Endodermal cell (in vitro differentiated cells): ENCODE measurements at regions not wholly inside any gene's neighbourhood (a gene's known extent, or its start where the extent isn't known, plus 50 kb on each side); places are given as distances from the start of the nearest gene placed in this dataset.
"Not testable (repeated sequence)": the region's sequence is repeated elsewhere in the genome, so short reads cannot be mapped to it uniquely, and the experiment has no call there.

ENCODE experiments used
- DNase-seq: peaks from one replicate; pipeline ENCODE4 v3.0.0-alpha.2; 2017
- H3K27ac ChIP-seq: 2 replicates; pipeline ENCODE4 v1.5.1; 2013; ENCODE audit warnings: mild to moderate bottlenecking, low read depth, low read length, moderate library complexity
- H3K27me3 ChIP-seq: 2 replicates; pipeline ENCODE4 v1.6.1; 2013; ENCODE audit warnings: mild to moderate bottlenecking, low read length, moderate library complexity; ENCODE audit not compliant: insufficient read depth, control insufficient read depth, poor library complexity, severe bottlenecking
- H3K36me3 ChIP-seq: 2 replicates; pipeline ENCODE4 v1.7.0; 2013; ENCODE audit warnings: mild to moderate bottlenecking, low read length, moderate library complexity; ENCODE audit not compliant: control insufficient read depth, insufficient read depth
- H3K4me1 ChIP-seq: one replicate; pipeline ENCODE4 v1.7.0; 2013; ENCODE audit warnings: low read length; ENCODE audit not compliant: control insufficient read depth, insufficient read depth
- H3K4me3 ChIP-seq: 2 replicates; pipeline ENCODE4 v1.5.1; 2013; ENCODE audit warnings: mild to moderate bottlenecking, low read length, moderate library complexity
- H3K9ac ChIP-seq: 2 replicates; pipeline ENCODE4 v1.6.1; 2013; ENCODE audit warnings: mild to moderate bottlenecking, low read length, moderate library complexity; ENCODE audit not compliant: poor library complexity, severe bottlenecking; ENCODE audit errors: extremely low read depth
- H3K9me3 ChIP-seq: 2 replicates; pipeline ENCODE4 v1.6.1; 2013; ENCODE audit warnings: mild to moderate bottlenecking, low read length, moderate library complexity; ENCODE audit not compliant: control insufficient read depth
- H3K27ac Mint-ChIP-seq: 2 replicates; pipeline ENCODE4 v1.8.0; 2020; ENCODE audit warnings: mixed read lengths
- H3K27me3 Mint-ChIP-seq: 2 replicates; pipeline ENCODE4 v1.8.0; 2021; ENCODE audit warnings: mild to moderate bottlenecking, mixed read lengths; ENCODE audit not compliant: insufficient read depth
- H3K36me3 Mint-ChIP-seq: 2 replicates; pipeline ENCODE4 v1.8.0; 2020; ENCODE audit warnings: low read depth, mixed read lengths
- H3K4me1 Mint-ChIP-seq: 2 replicates; pipeline ENCODE4 v1.8.0; 2020; ENCODE audit warnings: mixed read lengths
- H3K4me3 Mint-ChIP-seq: 2 replicates; pipeline ENCODE4 v1.8.0; 2020; ENCODE audit warnings: mild to moderate bottlenecking, moderate library complexity, mixed read lengths
- H3K9me3 Mint-ChIP-seq: 2 replicates; pipeline ENCODE4 v1.8.0; 2020; ENCODE audit warnings: mild to moderate bottlenecking, mixed read lengths
- WGBS, 2 experiments: methylation state at CpG; one replicate each; pipeline versions ENCODE4 v1.1.5 to v1.1.7; 2013; ENCODE audit warnings: missing lambda C conversion rate in 2 of 2, mixed read lengths in 1 of 2; ENCODE audit not compliant: insufficient coverage in 1 of 2, insufficient read length in 1 of 2; 5-methylcytosine and 5-hydroxymethylcytosine counted together
- TF ChIP-seq, protein P1 (sequence below): fragments of 200-600 bp; sonication (generic); conservative IDR thresholded peaks from 2 replicates; pipeline ENCODE4 v1.5.0; 2021; ENCODE audit warnings: antibody characterized with exemption, mild to moderate bottlenecking

DNA sequence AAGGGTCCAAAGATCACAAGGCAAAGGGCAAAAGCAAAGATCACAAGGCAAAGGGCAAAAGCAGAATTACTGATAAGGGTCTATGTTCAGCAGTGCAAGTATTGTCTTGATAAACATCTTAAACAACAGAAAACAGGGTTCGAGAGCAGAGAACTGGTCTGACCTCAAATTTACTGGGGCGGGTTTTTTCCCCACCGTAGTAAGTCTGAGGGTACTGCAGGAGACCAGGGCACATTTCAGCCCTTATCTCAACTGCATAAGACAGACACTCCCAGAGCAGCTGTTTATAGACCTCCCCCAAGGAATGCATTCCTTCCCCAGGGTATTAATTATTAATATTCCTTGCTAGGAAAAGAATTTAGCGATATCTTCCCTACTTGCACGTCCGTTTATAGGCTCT, 61.3 kb downstream of the ZNF860 start:
- not testable (repeated sequence) for H3K9ac ChIP-seq, H3K36me3 ChIP-seq, DNase-seq, H3K4me1 Mint-ChIP-seq, H3K27me3 Mint-ChIP-seq, H3K27ac Mint-ChIP-seq, H3K36me3 Mint-ChIP-seq, H3K4me3 Mint-ChIP-seq, H3K4me1 ChIP-seq, H3K4me3 ChIP-seq, H3K27ac ChIP-seq, H3K27me3 ChIP-seq
- H3K9me3 ChIP-seq, result peaks cover 28% of the 10 kb centered on the region
- peaks cover 34% of the 10 kb centered on the region for H3K9me3 Mint-ChIP-seq
- 77 to 79% methylated on average over 5 to 6 of the region's 6 CpGs for WGBS, 2 experiments

DNA sequence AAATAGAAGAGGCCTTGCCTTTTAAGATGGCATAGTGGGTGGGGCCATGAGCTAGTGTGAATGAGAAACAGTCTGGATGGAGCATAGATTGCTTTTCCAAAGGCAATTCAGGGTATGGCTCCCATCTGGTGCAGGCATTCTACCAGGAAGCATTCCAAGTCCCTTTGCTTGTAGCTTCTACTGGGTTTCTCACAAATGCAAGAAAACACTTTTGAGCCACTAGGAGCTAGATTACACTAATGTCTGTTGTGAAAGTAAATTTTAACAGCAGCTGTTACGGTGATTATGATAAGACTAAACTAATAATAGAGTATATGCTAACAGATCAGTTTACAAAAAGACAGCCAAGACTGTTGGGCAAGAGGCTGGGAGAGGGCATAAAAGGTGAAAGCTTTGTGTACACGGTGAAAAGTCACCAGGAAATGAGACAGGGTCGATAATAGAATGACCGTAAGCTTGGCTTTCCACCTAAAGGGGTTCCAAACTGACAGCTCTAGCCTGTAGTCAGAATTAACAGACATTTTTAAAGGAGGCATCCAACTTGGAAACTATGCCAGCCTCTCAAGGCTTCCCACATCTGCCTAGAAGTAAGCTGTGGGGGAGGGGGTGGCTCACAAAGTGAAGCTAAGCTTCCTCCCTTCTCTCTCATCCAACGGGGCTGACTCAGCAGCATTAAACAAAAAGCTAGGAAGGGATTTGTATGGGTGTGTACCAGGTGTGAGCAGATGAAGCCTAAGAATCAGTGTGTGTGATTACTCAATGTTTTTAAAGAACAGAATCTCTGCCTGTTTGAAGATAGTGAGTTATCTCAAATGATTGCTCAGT, 61.1 kb upstream of the GPD1L start:
- peaks cover 9% of the 10 kb centered on the region for H3K36me3 Mint-ChIP-seq
- peaks cover 3% of the 10 kb centered on the region for H3K27me3 Mint-ChIP-seq
- H3K4me3 Mint-ChIP-seq, result no peak overlapping the region
- Histone ChIP-seq H3K4me3 (peak overlapping the region; percentile 57), H3K27ac (no peak overlapping the region), H3K36me3 (no peaks in the 10 kb centered on the region), H3K9me3 (peaks cover 28% of the 10 kb centered on the region), H3K4me1 (no peaks in the 10 kb centered on the region), H3K27me3 (no peaks in the 10 kb centered on the region), H3K9ac (no peak overlapping the region)
- 69 to 85% methylated on average over 3 to 5 of the region's 5 CpGs for WGBS, 2 experiments
- peaks cover 9% of the 10 kb centered on the region for H3K4me1 Mint-ChIP-seq
- peak; percentile 52 for DNase-seq
- no peak overlapping the region for H3K27ac Mint-ChIP-seq
- H3K9me3 Mint-ChIP-seq, result peaks cover 34% of the 10 kb centered on the region
- TF ChIP-seq, protein P1, sequence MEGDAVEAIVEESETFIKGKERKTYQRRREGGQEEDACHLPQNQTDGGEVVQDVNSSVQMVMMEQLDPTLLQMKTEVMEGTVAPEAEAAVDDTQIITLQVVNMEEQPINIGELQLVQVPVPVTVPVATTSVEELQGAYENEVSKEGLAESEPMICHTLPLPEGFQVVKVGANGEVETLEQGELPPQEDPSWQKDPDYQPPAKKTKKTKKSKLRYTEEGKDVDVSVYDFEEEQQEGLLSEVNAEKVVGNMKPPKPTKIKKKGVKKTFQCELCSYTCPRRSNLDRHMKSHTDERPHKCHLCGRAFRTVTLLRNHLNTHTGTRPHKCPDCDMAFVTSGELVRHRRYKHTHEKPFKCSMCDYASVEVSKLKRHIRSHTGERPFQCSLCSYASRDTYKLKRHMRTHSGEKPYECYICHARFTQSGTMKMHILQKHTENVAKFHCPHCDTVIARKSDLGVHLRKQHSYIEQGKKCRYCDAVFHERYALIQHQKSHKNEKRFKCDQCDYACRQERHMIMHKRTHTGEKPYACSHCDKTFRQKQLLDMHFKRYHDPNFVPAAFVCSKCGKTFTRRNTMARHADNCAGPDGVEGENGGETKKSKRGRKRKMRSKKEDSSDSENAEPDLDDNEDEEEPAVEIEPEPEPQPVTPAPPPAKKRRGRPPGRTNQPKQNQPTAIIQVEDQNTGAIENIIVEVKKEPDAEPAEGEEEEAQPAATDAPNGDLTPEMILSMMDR, result no peak

DNA sequence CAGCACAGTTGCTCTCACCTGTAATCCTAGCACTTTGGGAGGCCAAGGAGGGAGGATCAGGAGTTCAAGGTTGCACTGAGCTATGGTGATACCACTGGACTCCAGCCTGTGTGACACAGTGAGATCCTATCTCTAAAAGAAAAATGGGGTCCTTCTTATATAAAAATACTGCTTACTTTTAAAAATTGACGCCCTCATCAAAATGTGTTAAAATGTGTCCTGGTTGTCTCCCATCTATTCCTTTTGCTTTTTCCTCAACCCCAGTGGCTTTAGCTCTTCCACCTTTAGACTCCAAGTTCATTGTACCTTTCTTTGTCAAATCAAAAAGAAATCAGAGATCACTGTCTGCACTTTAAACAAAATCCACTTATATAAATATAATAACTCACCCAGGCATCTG, 60.3 kb upstream of the GPD1L start:
- WGBS, 2 experiments, result 91 to 94% methylated on average over 1 of the region's 1 CpG
- H3K9me3 Mint-ChIP-seq, result peaks cover 27% of the 10 kb centered on the region
- H3K4me3 Mint-ChIP-seq, result no peak overlapping the region
- no peaks in the 10 kb centered on the region for H3K4me1 ChIP-seq
- no peaks in the 10 kb centered on the region for H3K36me3 ChIP-seq
- no peak overlapping the region for H3K4me3 ChIP-seq
- peaks cover 3% of the 10 kb centered on the region for H3K27me3 Mint-ChIP-seq
- TF ChIP-seq, protein P1, result no peak
- peaks cover 28% of the 10 kb centered on the region for H3K9me3 ChIP-seq
- no peak overlapping the region for H3K27ac Mint-ChIP-seq
- peaks cover 9% of the 10 kb centered on the region for H3K4me1 Mint-ChIP-seq
- no peaks in the 10 kb centered on the region for H3K27me3 ChIP-seq
- H3K27ac ChIP-seq, result no peak overlapping the region
- no peak for DNase-seq
- peaks cover 9% of the 10 kb centered on the region for H3K36me3 Mint-ChIP-seq
- H3K9ac ChIP-seq, result no peak overlapping the region
